ENCODE measurements at regions not wholly inside any gene's neighbourhood (a gene's known extent, or its start where the extent isn't known, plus 50 kb on each side); places are given as distances from the start of the nearest gene placed in this dataset.

DNA sequence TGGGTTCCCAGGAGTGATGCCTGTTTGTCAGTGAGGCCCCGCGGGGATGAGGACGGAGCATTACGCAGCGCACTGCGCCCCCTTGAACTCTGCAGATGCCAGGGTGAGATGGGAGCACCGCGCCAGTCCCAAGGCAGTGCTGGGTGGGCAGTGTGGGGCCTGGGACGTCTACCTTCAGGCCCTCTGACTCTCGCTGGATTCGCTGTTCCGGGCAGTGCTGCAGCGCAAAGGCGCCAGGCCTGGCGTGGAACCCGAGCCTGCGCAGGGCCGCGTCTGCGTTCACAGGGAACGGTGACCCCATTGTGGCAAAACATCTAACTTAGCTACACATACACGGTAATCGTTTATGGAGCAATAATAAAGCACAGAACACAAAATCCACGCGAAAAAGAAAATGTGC lies 257.3 kb downstream of the QKI start:
- Histone ChIP-seq H3K9me3 (ENCODE audit: low read depth) (no peaks in the 10 kb centered on the region), H3K9me2 (ENCODE audit: insufficient read depth) (no peaks in the 10 kb centered on the region), H4K20me1 (ENCODE audit: insufficient read depth) (no peaks in the 10 kb centered on the region), H3K4me2 (ENCODE audit: unreplicated experiment) (no peak overlapping the region), H3K4me3 (no peak overlapping the region), H3F3A (ENCODE audit: insufficient read depth) (no peaks in the 10 kb centered on the region), H3K9ac (no peak overlapping the region), H3K79me2 (ENCODE audit: insufficient read depth) (no peaks in the 10 kb centered on the region), H3K4me1 (ENCODE audit: insufficient read depth) (no peaks in the 10 kb centered on the region), H3K27ac (no peak overlapping the region), H3K27me3 (replicated peaks; ENCODE audit: insufficient read depth) (no peaks in the 10 kb centered on the region), H2AFZ (no peak overlapping the region), H3K36me3 (ENCODE audit: low read depth) (no peaks in the 10 kb centered on the region)
- DNase-seq: no peak
- in situ Hi-C loops (cut with MboI): no loop called here
- 88 to 91% methylated on average over 25 of the region's 25 CpGs for WGBS, 2 experiments (ENCODE audit: low coverage in 1 of 2, low lambda C conversion rate in 2 of 2, missing lambda C conversion rate in 2 of 2)
- TF ChIP-seq EZH2 (IDR thresholded peaks at IDR 0.05; ENCODE audit: insufficient read depth, poor library complexity, severe bottlenecking) (no peak), EZH2phosphoT487 (IDR thresholded peaks at IDR 0.05; ENCODE audit: insufficient read depth, low read depth) (no peak)

GRCh38 chr6:163671355-163671754 lies 256.8 kb downstream of the QKI start:
- Histone ChIP-seq H3K79me2 (ENCODE audit: insufficient read depth) (no peaks in the 10 kb centered on the region), H3K9me2 (ENCODE audit: insufficient read depth) (no peaks in the 10 kb centered on the region), H3F3A (ENCODE audit: insufficient read depth) (no peaks in the 10 kb centered on the region), H3K4me3 (no peak overlapping the region), H3K9ac (no peak overlapping the region), H4K20me1 (ENCODE audit: insufficient read depth) (no peaks in the 10 kb centered on the region), H3K27ac (no peak overlapping the region), H3K27me3 (replicated peaks; ENCODE audit: insufficient read depth) (no peaks in the 10 kb centered on the region), H3K4me2 (ENCODE audit: unreplicated experiment) (no peak overlapping the region), H3K4me1 (ENCODE audit: insufficient read depth) (no peaks in the 10 kb centered on the region), H2AFZ (no peak overlapping the region), H3K9me3 (ENCODE audit: low read depth) (no peaks in the 10 kb centered on the region), H3K36me3 (ENCODE audit: low read depth) (no peaks in the 10 kb centered on the region)
- no peak for DNase-seq
- 80 to 87% methylated on average over 19 of the region's 19 CpGs for WGBS, 2 experiments (ENCODE audit: low coverage in 1 of 2, low lambda C conversion rate in 2 of 2, missing lambda C conversion rate in 2 of 2)
- TF ChIP-seq EZH2phosphoT487 (IDR thresholded peaks at IDR 0.05; ENCODE audit: insufficient read depth, low read depth): no peak
- TF ChIP-seq EZH2 (IDR thresholded peaks at IDR 0.05; ENCODE audit: insufficient read depth, poor library complexity, severe bottlenecking): no peak
- in situ Hi-C loops (cut with MboI): no loop called here

DNA sequence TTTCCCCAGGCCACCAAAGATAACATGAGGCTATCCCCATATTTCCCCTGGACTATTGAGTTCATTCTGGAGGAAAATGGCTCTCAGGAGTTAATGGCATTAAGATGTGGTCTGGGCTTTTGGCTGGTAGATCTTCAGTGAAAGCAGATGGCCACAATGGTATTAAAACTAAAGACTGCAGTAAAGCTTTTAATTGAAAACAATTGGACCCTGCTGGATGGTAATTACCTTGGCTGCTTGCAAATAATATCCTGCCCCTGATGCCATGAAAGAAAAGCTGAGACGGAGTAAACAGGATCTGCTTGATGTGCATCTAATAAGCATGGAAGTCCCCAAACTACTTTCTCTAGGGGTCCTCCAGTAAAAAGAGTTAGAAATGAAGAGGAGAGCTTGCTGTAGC lies 255.8 kb downstream of the QKI start:
- Histone ChIP-seq H3K36me3 (ENCODE audit: low read depth) (no peaks in the 10 kb centered on the region), H3F3A (ENCODE audit: insufficient read depth) (no peaks in the 10 kb centered on the region), H4K20me1 (ENCODE audit: insufficient read depth) (no peaks in the 10 kb centered on the region), H3K4me3 (no peak overlapping the region), H3K79me2 (ENCODE audit: insufficient read depth) (no peaks in the 10 kb centered on the region), H3K9me3 (ENCODE audit: low read depth) (no peaks in the 10 kb centered on the region), H3K27me3 (replicated peaks; ENCODE audit: insufficient read depth) (no peaks in the 10 kb centered on the region), H3K9ac (no peak overlapping the region), H3K4me1 (ENCODE audit: insufficient read depth) (no peaks in the 10 kb centered on the region), H3K27ac (no peak overlapping the region), H3K4me2 (ENCODE audit: unreplicated experiment) (no peak overlapping the region), H3K9me2 (ENCODE audit: insufficient read depth) (no peaks in the 10 kb centered on the region), H2AFZ (no peak overlapping the region)
- TF ChIP-seq EZH2phosphoT487 (IDR thresholded peaks at IDR 0.05; ENCODE audit: insufficient read depth, low read depth) (no peak), EZH2 (IDR thresholded peaks at IDR 0.05; ENCODE audit: insufficient read depth, poor library complexity, severe bottlenecking) (no peak)
- in situ Hi-C loops (cut with MboI): no loop called here
- WGBS, 2 experiments (ENCODE audit: low coverage in 1 of 2, low lambda C conversion rate in 2 of 2, missing lambda C conversion rate in 2 of 2): 0 to 12% methylated on average over 1 of the region's 1 CpG
- no peak for DNase-seq

- Histone ChIP-seq H3K36me3 (ENCODE audit: low read depth) (no peaks in the 10 kb centered on the region), H3K27ac (no peak overlapping the region), H3K4me2 (ENCODE audit: unreplicated experiment) (no peak overlapping the region), H4K20me1 (ENCODE audit: insufficient read depth) (no peaks in the 10 kb centered on the region), H3K4me1 (ENCODE audit: insufficient read depth) (no peaks in the 10 kb centered on the region), H3K9ac (no peak overlapping the region), H3K9me2 (ENCODE audit: insufficient read depth) (no peaks in the 10 kb centered on the region), H3K27me3 (replicated peaks; ENCODE audit: insufficient read depth) (no peaks in the 10 kb centered on the region), H3K9me3 (ENCODE audit: low read depth) (no peaks in the 10 kb centered on the region), H3K79me2 (ENCODE audit: insufficient read depth) (no peaks in the 10 kb centered on the region), H2AFZ (no peak overlapping the region), H3K4me3 (no peak overlapping the region), H3F3A (ENCODE audit: insufficient read depth) (no peaks in the 10 kb centered on the region)
- WGBS, 2 experiments (ENCODE audit: low coverage in 1 of 2, low lambda C conversion rate in 2 of 2, missing lambda C conversion rate in 2 of 2): 45 to 67% methylated on average over 4 of the region's 4 CpGs
- DNase-seq: no peak
- TF ChIP-seq EZH2phosphoT487 (IDR thresholded peaks at IDR 0.05; ENCODE audit: insufficient read depth, low read depth) (no peak), EZH2 (IDR thresholded peaks at IDR 0.05; ENCODE audit: insufficient read depth, poor library complexity, severe bottlenecking) (no peak)
- in situ Hi-C loops (cut with MboI): no loop called here
Measured at GRCh38 chr6:163668061-163668426, 253.5 kb downstream of the QKI start.
